ENCODE measurements at regions not wholly inside any gene's neighbourhood (a gene's known extent, or its start where the extent isn't known, plus 50 kb on each side); places are given as distances from the start of the nearest gene placed in this dataset.

GRCh38 chr1:55369474-55369873 is 154.3 kb upstream of the USP24 start:
- no peak for TF ChIP-seq POLR2A (IDR thresholded peaks at IDR 0.05; ENCODE audit: low read depth, low read length)
- TF ChIP-seq POLR2AphosphoS5 (IDR thresholded peaks at IDR 0.05; ENCODE audit: low read depth, low read length): no peak
